C4-2B (cell line): ENCODE measurements at regions not wholly inside any gene's neighbourhood (a gene's known extent, or its start where the extent isn't known, plus 50 kb on each side); places are given as distances from the start of the nearest gene placed in this dataset.
"Not testable (repeated sequence)": the region's sequence is repeated elsewhere in the genome, so short reads cannot be mapped to it uniquely, and the experiment has no call there.

Source experiments
- CTCF ChIP-seq: fragments of 450-650 bp; conservative IDR thresholded peaks from 2 replicates; pipeline ENCODE4 v1.5.1; 2017; ENCODE audit warnings: mild to moderate bottlenecking
- ZFX ChIP-seq: fragments of 450-650 bp; IDR thresholded peaks from 2 replicates; pipeline ENCODE4 v1.6.1; 2017

GRCh38 chr5:2063380-2063779 is 180.7 kb upstream of the IRX4 start:
- TF ChIP-seq CTCF, ZFX: not testable (repeated sequence)
